Activated CD4-positive, alpha-beta T cell treated with anti-CD3 and anti-CD28 coated beads, Interleukin-2, amount 10 ng/mL, durations not matched to agents 7 days and 5 days (primary cell): ENCODE measurements at regions not wholly inside any gene's neighbourhood (a gene's known extent, or its start where the extent isn't known, plus 50 kb on each side); places are given as distances from the start of the nearest gene placed in this dataset.

ENCODE experiments used
- CTCF ChIA-PET: fragments of 350-600 bp; sonication (Branson Sonifier 250); formaldehyde crosslinking; loops from one replicate; lab custom pipeline; 2021; ENCODE audit warnings: antibody characterized with exemption; lab: Charles Lee
- POLR2A ChIA-PET: fragments of 350-600 bp; sonication (Branson Sonifier 250); formaldehyde crosslinking; loops from one replicate; lab custom pipeline; 2021; ENCODE audit warnings: antibody characterized with exemption; lab: Charles Lee
- DNase-seq: peaks from one replicate; pipeline ENCODE4 v3.0.0-alpha.2; 2020
- H3K27ac Mint-ChIP-seq: one replicate; pipeline ENCODE4 v1.8.0; 2021; ENCODE audit warnings: mild to moderate bottlenecking, moderate library complexity, mixed read lengths
- H3K27me3 Mint-ChIP-seq: one replicate; pipeline ENCODE4 v1.8.0; 2021; ENCODE audit warnings: mixed read lengths
- H3K36me3 Mint-ChIP-seq: one replicate; pipeline ENCODE4 v1.8.0; 2021; ENCODE audit warnings: low read depth, mixed read lengths
- H3K4me1 Mint-ChIP-seq: one replicate; pipeline ENCODE4 v1.8.0; 2021; ENCODE audit warnings: mixed read lengths
- H3K4me3 Mint-ChIP-seq: one replicate; pipeline ENCODE4 v1.8.0; 2021; ENCODE audit warnings: mild to moderate bottlenecking, moderate library complexity, mixed read lengths
- H3K9me3 Mint-ChIP-seq: one replicate; pipeline ENCODE4 v1.8.0; 2021; ENCODE audit warnings: mixed read lengths

- ChIA-PET POLR2A (no interaction called here), CTCF (no interaction called here)
- peaks cover 5% of the 10 kb centered on the region for H3K9me3 Mint-ChIP-seq
- DNase-seq = no peak
- H3K4me3 Mint-ChIP-seq = no peak overlapping the region
- no peak overlapping the region for H3K27ac Mint-ChIP-seq
- H3K27me3 Mint-ChIP-seq = no peaks in the 10 kb centered on the region
- no peaks in the 10 kb centered on the region for H3K36me3 Mint-ChIP-seq
- no peaks in the 10 kb centered on the region for H3K4me1 Mint-ChIP-seq
Measured at GRCh38 chr5:29777373-29777772, 1416.1 kb upstream of the CDH6 start.

- no peaks in the 10 kb centered on the region for H3K4me1 Mint-ChIP-seq
- no peaks in the 10 kb centered on the region for H3K36me3 Mint-ChIP-seq
- H3K27ac Mint-ChIP-seq = no peak overlapping the region
- CTCF ChIA-PET = no interaction called here
- no peaks in the 10 kb centered on the region for H3K27me3 Mint-ChIP-seq
- H3K9me3 Mint-ChIP-seq = peaks cover 1% of the 10 kb centered on the region
- H3K4me3 Mint-ChIP-seq = no peak overlapping the region
- no peak for DNase-seq
- POLR2A ChIA-PET = no interaction called here
Measured at GRCh38 chr5:29770936-29771335, 1422.5 kb upstream of the CDH6 start.

GRCh38 chr5:29769474-29769873 lies 1424.0 kb upstream of the CDH6 start:
- ChIA-PET CTCF (no interaction called here), POLR2A (no interaction called here)
- Mint-ChIP-seq H3K27ac (no peak overlapping the region), H3K4me1 (no peaks in the 10 kb centered on the region), H3K4me3 (no peak overlapping the region), H3K27me3 (no peaks in the 10 kb centered on the region), H3K9me3 (peaks cover 3% of the 10 kb centered on the region), H3K36me3 (no peaks in the 10 kb centered on the region)
- no peak for DNase-seq

- H3K27ac Mint-ChIP-seq = no peak overlapping the region
- no peaks in the 10 kb centered on the region for H3K27me3 Mint-ChIP-seq
- H3K4me1 Mint-ChIP-seq = no peaks in the 10 kb centered on the region
- H3K4me3 Mint-ChIP-seq = no peak overlapping the region
- ChIA-PET POLR2A (no interaction called here), CTCF (no interaction called here)
- H3K9me3 Mint-ChIP-seq = peaks cover 11% of the 10 kb centered on the region
- DNase-seq = no peak
- no peaks in the 10 kb centered on the region for H3K36me3 Mint-ChIP-seq
Measured at GRCh38 chr5:29758986-29759421, 1434.5 kb upstream of the CDH6 start.

GRCh38 chr5:29750453-29750852 lies 1443.0 kb upstream of the CDH6 start:
- no peaks in the 10 kb centered on the region for H3K36me3 Mint-ChIP-seq
- no peaks in the 10 kb centered on the region for H3K4me1 Mint-ChIP-seq
- no peak overlapping the region for H3K27ac Mint-ChIP-seq
- H3K27me3 Mint-ChIP-seq = no peaks in the 10 kb centered on the region
- ChIA-PET POLR2A (no interaction called here), CTCF (no interaction called here)
- H3K9me3 Mint-ChIP-seq = peaks cover 12% of the 10 kb centered on the region
- H3K4me3 Mint-ChIP-seq = no peak overlapping the region
- DNase-seq = no peak

- DNase-seq = no peak
- H3K27me3 Mint-ChIP-seq = no peaks in the 10 kb centered on the region
- CTCF ChIA-PET = no interaction called here
- H3K27ac Mint-ChIP-seq = no peak overlapping the region
- H3K4me1 Mint-ChIP-seq = no peaks in the 10 kb centered on the region
- no peaks in the 10 kb centered on the region for H3K36me3 Mint-ChIP-seq
- no peak overlapping the region for H3K4me3 Mint-ChIP-seq
- peaks cover 3% of the 10 kb centered on the region for H3K9me3 Mint-ChIP-seq
- POLR2A ChIA-PET = no interaction called here
Measured at GRCh38 chr5:29744618-29745017, 1448.9 kb upstream of the CDH6 start.

GRCh38 chr5:29720954-29721353 lies 1472.5 kb upstream of the CDH6 start:
- peaks cover 7% of the 10 kb centered on the region for H3K9me3 Mint-ChIP-seq
- ChIA-PET CTCF (no interaction called here), POLR2A (no interaction called here)
- no peak for DNase-seq
- H3K27me3 Mint-ChIP-seq = no peaks in the 10 kb centered on the region
- H3K36me3 Mint-ChIP-seq = no peaks in the 10 kb centered on the region
- no peaks in the 10 kb centered on the region for H3K4me1 Mint-ChIP-seq
- H3K27ac Mint-ChIP-seq = no peak overlapping the region
- H3K4me3 Mint-ChIP-seq = no peak overlapping the region

- no peak for DNase-seq
- CTCF ChIA-PET = no interaction called here
- Mint-ChIP-seq H3K27ac (no peak overlapping the region), H3K4me1 (no peaks in the 10 kb centered on the region), H3K9me3 (peaks cover 5% of the 10 kb centered on the region), H3K4me3 (no peak overlapping the region), H3K36me3 (no peaks in the 10 kb centered on the region), H3K27me3 (no peaks in the 10 kb centered on the region)
- POLR2A ChIA-PET = no interaction called here
Measured at GRCh38 chr5:29719171-29719570, 1474.3 kb upstream of the CDH6 start.

GRCh38 chr5:29715167-29715566 lies 1478.3 kb upstream of the CDH6 start:
- no peaks in the 10 kb centered on the region for H3K4me1 Mint-ChIP-seq
- no peaks in the 10 kb centered on the region for H3K36me3 Mint-ChIP-seq
- H3K27me3 Mint-ChIP-seq = no peaks in the 10 kb centered on the region
- H3K4me3 Mint-ChIP-seq = no peak overlapping the region
- H3K27ac Mint-ChIP-seq = no peak overlapping the region
- H3K9me3 Mint-ChIP-seq = peaks cover 6% of the 10 kb centered on the region
- CTCF ChIA-PET = no interaction called here
- no peak for DNase-seq
- POLR2A ChIA-PET = no interaction called here

GRCh38 chr5:29702875-29703274 lies 1490.6 kb upstream of the CDH6 start:
- Mint-ChIP-seq H3K9me3 (peaks cover 8% of the 10 kb centered on the region), H3K4me3 (no peak overlapping the region), H3K27ac (no peak overlapping the region), H3K27me3 (no peaks in the 10 kb centered on the region), H3K36me3 (no peaks in the 10 kb centered on the region), H3K4me1 (no peaks in the 10 kb centered on the region)
- POLR2A ChIA-PET = no interaction called here
- DNase-seq = no peak
- CTCF ChIA-PET = no interaction called here

GRCh38 chr5:29701600-29701999 lies 1491.9 kb upstream of the CDH6 start:
- no peak for DNase-seq
- Mint-ChIP-seq H3K36me3 (no peaks in the 10 kb centered on the region), H3K9me3 (peaks cover 8% of the 10 kb centered on the region), H3K4me1 (no peaks in the 10 kb centered on the region), H3K27me3 (no peaks in the 10 kb centered on the region), H3K27ac (no peak overlapping the region), H3K4me3 (no peak overlapping the region)
- ChIA-PET CTCF (no interaction called here), POLR2A (no interaction called here)

- Mint-ChIP-seq H3K36me3 (no peaks in the 10 kb centered on the region), H3K27ac (no peak overlapping the region)
- CTCF ChIA-PET = no interaction called here
Measured at GRCh38 chr5:29697785-29698414, 1495.6 kb upstream of the CDH6 start.

GRCh38 chr5:29697278-29697677 lies 1496.2 kb upstream of the CDH6 start:
- Mint-ChIP-seq H3K9me3 (peaks cover 10% of the 10 kb centered on the region), H3K4me1 (no peaks in the 10 kb centered on the region), H3K27me3 (no peaks in the 10 kb centered on the region), H3K36me3 (no peaks in the 10 kb centered on the region), H3K4me3 (no peak overlapping the region), H3K27ac (no peak overlapping the region)
- DNase-seq = no peak
- ChIA-PET POLR2A (no interaction called here), CTCF (no interaction called here)

More at GRCh38 chr5:29697785-29698414, 1495.6 kb upstream of the CDH6 start:
- H3K9me3 Mint-ChIP-seq = peaks cover 10% of the 10 kb centered on the region
- no peak for DNase-seq
- H3K27me3 Mint-ChIP-seq = no peaks in the 10 kb centered on the region
- no peaks in the 10 kb centered on the region for H3K4me1 Mint-ChIP-seq
- POLR2A ChIA-PET = no interaction called here
- no peak overlapping the region for H3K4me3 Mint-ChIP-seq

- CTCF ChIA-PET = no interaction called here
- H3K27ac Mint-ChIP-seq = no peak overlapping the region
- no peak for DNase-seq
- H3K36me3 Mint-ChIP-seq = no peaks in the 10 kb centered on the region
- POLR2A ChIA-PET = no interaction called here
- H3K27me3 Mint-ChIP-seq = no peaks in the 10 kb centered on the region
- H3K4me1 Mint-ChIP-seq = no peaks in the 10 kb centered on the region
- H3K9me3 Mint-ChIP-seq = peaks cover 6% of the 10 kb centered on the region
- no peak overlapping the region for H3K4me3 Mint-ChIP-seq
Measured at GRCh38 chr5:29672678-29673077, 1520.8 kb upstream of the CDH6 start.
